Left renal cortex interstitium (tissue), 4 donors: ENCODE measurements at regions not wholly inside any gene's neighbourhood (a gene's known extent, or its start where the extent isn't known, plus 50 kb on each side); places are given as distances from the start of the nearest gene placed in this dataset.
"Not testable (repeated sequence)": the region's sequence is repeated elsewhere in the genome, so short reads cannot be mapped to it uniquely, and the experiment has no call there.

Source experiments
- DNase-seq, 4 donors: peaks; one replicate each; pipeline ENCODE4 v3.0.0-alpha.2; 2013; ENCODE audit warnings: low read depth in 4 of 4, low spot score in 2 of 4, missing footprints in 1 of 4

GRCh38 chr2:35827086-35827485 is 528.5 kb upstream of the CRIM1 start:
- no peak for DNase-seq

DNA sequence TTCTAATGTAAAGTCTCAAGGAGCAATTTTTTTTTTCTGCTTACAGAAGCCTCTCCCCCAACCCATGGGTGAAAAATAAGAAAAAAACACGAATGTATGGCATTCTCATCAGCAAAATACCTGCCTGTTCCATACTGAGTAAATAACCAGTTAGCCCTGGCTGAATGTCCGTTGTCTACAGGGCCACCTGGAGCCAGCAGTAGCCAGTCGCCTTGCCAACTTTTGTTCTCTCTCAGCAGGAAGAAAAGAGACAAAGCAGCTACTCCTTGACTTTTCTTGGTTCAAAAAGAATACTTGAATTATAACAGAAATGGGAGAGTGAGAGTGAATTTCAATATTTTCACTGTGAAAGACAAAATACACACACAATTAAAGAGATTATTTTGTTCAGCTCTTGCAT is 532.9 kb upstream of the CRIM1 start:
- no peak for DNase-seq

- DNase-seq, result no peak
Measured at GRCh38 chr2:35821675-35822074, 533.9 kb upstream of the CRIM1 start.

- no peak for DNase-seq
Measured at GRCh38 chr2:35820391-35820790, 535.2 kb upstream of the CRIM1 start.

DNA sequence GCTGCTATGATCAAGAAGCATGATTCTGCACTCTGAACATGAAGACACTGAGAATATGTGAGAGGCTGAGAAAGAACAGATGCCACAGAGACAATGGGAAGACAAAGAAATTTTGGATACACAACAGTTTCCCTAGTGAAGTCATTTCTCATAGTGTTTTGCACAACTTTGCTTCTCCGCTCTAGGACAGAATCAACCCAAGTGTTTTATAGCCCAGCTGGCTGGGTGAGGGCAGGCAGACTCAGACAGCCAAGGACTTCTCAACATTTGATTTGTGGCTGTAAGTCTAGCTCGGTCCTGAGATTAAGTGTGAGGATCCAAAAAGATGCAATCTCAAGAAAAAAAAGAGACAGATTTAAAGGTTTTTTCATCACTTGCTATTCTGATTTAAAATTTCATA is 536.5 kb upstream of the CRIM1 start:
- DNase-seq, result no peak

- DNase-seq, result not testable (repeated sequence)
Measured at GRCh38 chr2:35818359-35818758, 537.2 kb upstream of the CRIM1 start.

DNA sequence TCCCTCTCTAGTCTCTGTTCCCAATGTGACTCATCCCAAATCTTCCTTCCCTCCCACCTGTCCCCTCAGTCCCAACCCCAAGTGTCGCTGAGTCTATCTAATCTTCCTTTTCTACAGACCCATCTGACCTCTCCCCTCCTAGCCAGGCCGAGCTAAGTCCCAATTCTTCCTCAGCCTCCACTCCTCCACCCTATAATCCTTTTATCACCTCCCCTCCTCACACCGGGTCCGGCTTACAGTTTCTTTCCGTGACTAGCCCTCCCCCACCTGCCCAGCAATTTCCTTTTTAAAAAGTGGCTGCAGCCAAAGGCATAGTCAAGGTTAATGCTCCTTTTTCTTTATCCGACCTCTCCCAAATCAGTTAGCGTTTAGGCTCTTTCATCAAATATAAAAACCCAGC is 541.0 kb upstream of the CRIM1 start:
- DNase-seq, result not testable (repeated sequence)

- DNase-seq, result no peak
Measured at GRCh38 chr2:35803126-35803525, 552.5 kb upstream of the CRIM1 start.

GRCh38 chr2:35794796-35795450 is 560.7 kb upstream of the CRIM1 start:
- DNase-seq, result no peak

DNA sequence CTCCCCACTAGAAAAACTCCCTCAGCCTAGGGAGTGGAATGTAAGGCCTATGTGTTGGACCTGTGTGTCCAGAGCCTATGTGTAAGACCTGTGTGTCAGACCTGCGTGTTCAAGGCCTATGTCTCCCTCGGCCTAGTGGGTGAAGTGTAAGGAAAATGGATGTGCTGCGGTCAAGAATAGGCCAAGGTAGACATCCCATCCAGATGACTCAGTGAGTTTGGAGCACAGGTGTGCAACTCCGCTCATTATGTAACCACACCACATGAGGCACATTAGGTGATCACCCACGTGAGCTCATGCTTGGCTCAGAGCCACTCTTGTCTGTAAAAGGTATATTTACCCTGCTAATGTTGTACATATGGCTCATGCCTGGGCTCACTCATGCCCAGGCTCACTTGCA is 565.3 kb upstream of the CRIM1 start:
- DNase-seq, result no peak

- DNase-seq, result no peak
Measured at GRCh38 chr2:35788543-35788942, 567.0 kb upstream of the CRIM1 start.

- DNase-seq, result no peak
Measured at GRCh38 chr2:35787302-35788031, 568.1 kb upstream of the CRIM1 start.

DNA sequence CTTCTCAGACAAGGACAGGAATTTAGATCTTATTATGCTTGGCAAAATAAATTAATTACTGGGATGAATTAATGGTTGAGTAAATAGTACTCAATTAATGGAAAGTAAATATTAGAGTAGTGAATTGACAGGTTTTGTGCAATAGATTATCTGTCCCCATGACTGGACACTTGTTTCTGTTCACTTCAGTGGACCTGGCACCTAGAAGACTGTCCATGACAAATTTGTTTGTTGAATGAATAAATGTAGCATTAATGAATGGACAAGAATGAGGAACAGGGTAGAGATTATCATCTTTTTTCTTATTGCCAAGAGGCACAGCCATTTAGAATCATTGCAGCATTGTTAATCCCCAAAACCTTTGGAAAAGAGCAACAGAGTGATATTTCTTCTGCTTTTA is 570.0 kb upstream of the CRIM1 start:
- no peak for DNase-seq

GRCh38 chr2:35784777-35785176 is 570.8 kb upstream of the CRIM1 start:
- no peak for DNase-seq

DNA sequence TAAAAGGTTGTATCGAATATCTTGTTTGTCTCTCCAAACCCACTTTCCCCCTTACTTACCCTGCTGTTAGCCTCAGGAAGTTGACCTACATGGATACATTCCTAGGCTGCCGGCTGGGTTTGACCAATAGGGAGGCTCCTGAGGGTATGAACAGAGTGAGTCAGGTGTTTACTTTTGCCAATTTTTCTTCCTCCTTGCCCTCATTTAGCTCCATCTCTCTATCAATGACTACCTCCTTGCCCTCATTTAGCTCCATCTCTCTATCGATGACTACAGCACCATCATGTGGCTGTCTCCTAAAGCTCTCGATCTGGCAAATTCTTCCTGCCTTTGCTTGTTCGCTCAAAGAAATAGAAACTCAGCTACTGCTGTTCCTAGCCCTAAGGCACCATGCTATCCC is 571.9 kb upstream of the CRIM1 start:
- DNase-seq, result no peak

- no peak for DNase-seq
Measured at GRCh38 chr2:35741556-35741955, 614.0 kb upstream of the CRIM1 start.

- no peak for DNase-seq
Measured at GRCh38 chr2:35731674-35732073, 623.9 kb upstream of the CRIM1 start.

- no peak for DNase-seq
Measured at GRCh38 chr2:35714883-35715282, 640.7 kb upstream of the CRIM1 start.

DNA sequence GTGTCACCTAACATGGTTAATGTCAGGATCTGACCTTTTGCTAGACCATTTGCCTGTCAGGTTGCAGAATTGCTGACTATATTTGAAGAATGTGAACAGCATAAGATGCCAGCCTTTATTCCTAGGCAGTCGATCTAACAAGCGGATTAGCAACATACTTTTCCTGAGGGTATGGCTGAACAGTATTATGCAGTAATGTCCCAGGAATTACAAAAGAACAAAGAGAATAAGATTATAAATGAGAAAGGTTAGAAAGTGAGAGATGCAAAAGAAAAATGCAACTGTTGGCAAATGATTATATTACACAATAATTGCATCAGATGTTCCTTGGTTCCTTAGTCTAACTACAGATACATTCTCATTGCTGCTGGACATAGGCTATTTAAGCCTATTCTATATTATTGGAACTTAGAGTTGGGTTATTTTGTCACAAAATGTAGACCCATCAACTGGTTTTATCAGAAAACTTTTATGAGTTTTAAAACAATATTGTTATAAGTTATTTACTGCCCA is 647.1 kb upstream of the CRIM1 start:
- DNase-seq, result no peak

GRCh38 chr2:35688309-35688708 is 667.3 kb upstream of the CRIM1 start:
- no peak for DNase-seq

- no peak for DNase-seq
Measured at GRCh38 chr2:35651688-35652323, 703.8 kb upstream of the CRIM1 start.

- no peak for DNase-seq
Measured at GRCh38 chr2:35614640-35615039, 740.9 kb upstream of the CRIM1 start.
